ACC112 (cell line): ENCODE measurements at regions not wholly inside any gene's neighbourhood (a gene's known extent, or its start where the extent isn't known, plus 50 kb on each side); places are given as distances from the start of the nearest gene placed in this dataset.

ENCODE experiments used
- H2AFZ ChIP-seq: fragments of 200-600 bp; sonication (generic); one replicate; pipeline ENCODE4 v1.6.0; 2017; ENCODE audit warnings: antibody characterized with exemption, low read length; ENCODE audit not compliant: unreplicated experiment
- H3K27ac ChIP-seq: fragments of 200-600 bp; sonication (generic); 2 replicates; pipeline ENCODE4 v1.5.1; 2014; ENCODE audit warnings: low read depth, mild to moderate bottlenecking, antibody characterized with exemption, low read length, moderate library complexity
- H3K27me3 ChIP-seq: fragments of 200-600 bp; sonication (generic); 2 replicates; pipeline ENCODE4 v1.6.1; 2014; ENCODE audit warnings: mild to moderate bottlenecking, antibody characterized with exemption, low read length, moderate library complexity, mixed read lengths; ENCODE audit not compliant: insufficient read depth
- H3K36me3 ChIP-seq: fragments of 200-600 bp; sonication (generic); 2 replicates; pipeline ENCODE4 v1.6.1; 2016; ENCODE audit warnings: mild to moderate bottlenecking, antibody characterized with exemption, low read length, moderate library complexity, mixed read lengths; ENCODE audit not compliant: insufficient read depth
- H3K4me1 ChIP-seq: fragments of 200-600 bp; sonication (generic); one replicate; pipeline ENCODE4 v1.6.1; 2016; ENCODE audit warnings: low read length, mixed read lengths; ENCODE audit not compliant: insufficient read depth, unreplicated experiment, control insufficient read depth
- H3K4me3 ChIP-seq: fragments of 200-600 bp; sonication (generic); 2 replicates; pipeline ENCODE4 v1.5.1; 2014; ENCODE audit warnings: mild to moderate bottlenecking, low read depth, low read length
- H3K79me2 ChIP-seq: fragments of 200-600 bp; sonication (generic); one replicate; pipeline ENCODE4 v1.6.0; 2016; ENCODE audit warnings: low read length; ENCODE audit not compliant: control insufficient read depth, unreplicated experiment, insufficient read depth

DNA sequence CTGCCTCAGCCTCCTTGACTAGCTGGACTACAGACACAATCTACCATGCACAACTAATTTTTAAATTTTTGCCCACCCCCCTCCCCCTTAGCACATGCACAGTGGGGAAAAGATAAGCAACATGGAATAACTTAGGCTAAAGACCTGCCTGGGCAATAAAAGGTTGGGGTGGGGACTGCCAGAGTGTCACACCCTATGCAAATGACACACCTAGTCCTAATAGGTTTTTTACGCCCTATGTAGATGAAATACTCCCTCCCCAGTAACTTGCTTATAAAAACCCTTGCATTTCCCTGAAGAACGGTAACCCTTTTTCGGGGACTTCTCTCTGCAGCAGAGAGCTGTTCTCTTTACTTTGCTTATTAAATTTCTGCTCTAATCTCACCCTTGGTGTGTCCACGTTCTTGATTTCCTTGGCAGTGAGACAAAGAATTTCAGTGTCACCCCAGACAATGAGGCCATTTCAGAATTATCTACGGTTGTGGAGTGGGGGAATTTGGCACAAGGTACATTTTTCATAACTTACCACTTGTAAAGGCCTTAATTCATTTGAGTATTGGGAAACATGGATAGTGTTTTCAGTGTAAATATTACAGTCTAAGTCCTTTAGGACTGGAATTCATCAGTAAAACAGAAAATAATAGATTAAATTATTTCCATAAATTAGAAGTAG is 109.2 kb downstream of the NOL4 start:
- no peaks in the 10 kb centered on the region for H3K79me2 ChIP-seq
- H3K27me3 ChIP-seq: peaks cover 13% of the 10 kb centered on the region
- no peaks in the 10 kb centered on the region for H3K36me3 ChIP-seq
- no peak overlapping the region for H2AFZ ChIP-seq
- H3K4me1 ChIP-seq: peaks cover 5% of the 10 kb centered on the region
- no peak overlapping the region for H3K4me3 ChIP-seq
- H3K27ac ChIP-seq: no peak overlapping the region

DNA sequence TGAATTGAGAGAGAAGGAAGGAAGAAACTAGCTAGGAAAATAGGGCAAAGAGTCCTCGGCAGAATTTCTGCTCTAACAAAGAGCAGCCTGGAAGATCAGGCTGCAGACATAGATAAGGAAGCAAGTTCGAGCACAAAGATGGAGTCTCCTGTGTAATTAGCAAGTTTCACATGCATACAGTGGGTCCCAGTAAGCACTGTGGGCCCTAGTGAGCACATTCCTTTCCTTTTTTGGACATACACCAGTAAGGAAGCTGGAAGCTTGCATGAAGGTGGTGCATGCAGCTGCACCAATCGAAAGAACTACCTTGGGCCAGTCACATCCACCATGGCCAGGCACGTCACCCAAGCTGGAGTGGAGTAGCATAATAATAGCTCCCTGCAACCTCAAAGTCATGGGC is 109.7 kb downstream of the NOL4 start:
- H3K4me3 ChIP-seq: no peak overlapping the region
- H3K79me2 ChIP-seq: no peaks in the 10 kb centered on the region
- no peaks in the 10 kb centered on the region for H3K36me3 ChIP-seq
- no peak overlapping the region for H3K27ac ChIP-seq
- peaks cover 13% of the 10 kb centered on the region for H3K27me3 ChIP-seq
- no peak overlapping the region for H2AFZ ChIP-seq
- H3K4me1 ChIP-seq: no peaks in the 10 kb centered on the region

DNA sequence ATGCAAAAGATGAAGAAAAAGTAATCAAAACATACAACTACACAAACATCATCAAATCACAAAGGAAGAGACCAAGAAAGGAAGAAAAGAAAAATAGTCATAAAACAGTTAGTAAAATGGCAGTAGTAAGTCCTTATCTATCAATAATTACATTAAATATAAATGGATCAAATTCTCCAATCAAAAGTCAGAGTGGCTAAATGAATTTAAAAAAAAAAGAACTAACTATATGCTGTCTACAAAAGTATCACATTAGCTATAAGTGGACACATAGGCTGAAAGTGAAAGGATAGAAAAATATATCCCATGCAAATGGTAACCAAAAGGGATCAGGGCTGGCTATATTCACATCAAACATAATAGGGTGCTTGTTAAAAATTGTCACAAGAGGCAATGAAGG is 116.5 kb downstream of the NOL4 start:
- H3K36me3 ChIP-seq: no peaks in the 10 kb centered on the region
- H3K27ac ChIP-seq: no peak overlapping the region

DNA sequence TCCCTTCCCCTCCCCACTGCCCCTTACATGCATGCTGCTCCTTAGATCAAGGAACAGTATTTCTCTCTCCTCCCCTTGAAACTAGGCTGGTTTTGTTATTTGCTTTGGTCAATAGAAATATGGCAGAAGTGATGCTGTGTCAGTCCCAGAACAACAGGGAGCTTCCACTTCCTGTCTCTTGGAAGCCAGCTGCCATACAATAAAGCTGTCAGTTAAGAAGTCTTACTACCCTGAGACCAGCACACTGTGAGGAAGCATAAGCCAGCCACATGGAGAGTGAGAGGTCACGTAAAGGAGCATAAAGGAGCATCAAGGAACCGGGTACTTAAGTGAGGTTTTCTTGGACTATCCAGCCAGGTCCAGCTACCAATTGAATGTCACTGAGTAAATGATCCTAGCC is 126.6 kb downstream of the NOL4 start:
- Histone ChIP-seq H3K4me1 (no peaks in the 10 kb centered on the region), H3K4me3 (no peak overlapping the region), H2AFZ (no peak overlapping the region), H3K27me3 (peaks cover 5% of the 10 kb centered on the region; the same call in 1 of the 2 replicates), H3K27ac (no peak overlapping the region), H3K79me2 (no peaks in the 10 kb centered on the region), H3K36me3 (no peaks in the 10 kb centered on the region)

More for the DNA sequence above, 116.5 kb downstream of the NOL4 start:
- Histone ChIP-seq H3K4me3 (no peak overlapping the region), H3K79me2 (no peaks in the 10 kb centered on the region), H3K27me3 (0 out of 2 replicates have a peak, but pooled peaks cover 4% of the 10 kb centered on the region), H3K4me1 (no peaks in the 10 kb centered on the region), H2AFZ (no peak overlapping the region)

DNA sequence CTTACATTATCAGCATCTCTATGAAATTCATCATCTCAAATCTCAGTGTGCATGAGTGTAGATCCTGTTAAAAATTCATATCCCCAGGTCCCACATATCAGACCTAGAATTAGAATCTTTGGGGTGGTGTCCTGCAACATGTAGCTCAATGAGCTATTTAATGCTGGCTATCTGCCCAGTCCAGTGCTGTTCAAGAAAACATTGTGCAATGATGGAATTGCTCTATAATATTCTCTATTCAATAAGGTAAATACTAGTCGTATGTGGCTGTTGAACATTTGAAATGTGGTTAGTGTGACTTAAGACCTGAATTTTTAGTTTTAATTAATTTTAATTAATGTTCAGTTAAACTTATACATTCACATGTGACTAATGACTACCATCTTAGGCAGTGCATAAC is 127.4 kb downstream of the NOL4 start:
- H3K4me1 ChIP-seq: no peaks in the 10 kb centered on the region

DNA sequence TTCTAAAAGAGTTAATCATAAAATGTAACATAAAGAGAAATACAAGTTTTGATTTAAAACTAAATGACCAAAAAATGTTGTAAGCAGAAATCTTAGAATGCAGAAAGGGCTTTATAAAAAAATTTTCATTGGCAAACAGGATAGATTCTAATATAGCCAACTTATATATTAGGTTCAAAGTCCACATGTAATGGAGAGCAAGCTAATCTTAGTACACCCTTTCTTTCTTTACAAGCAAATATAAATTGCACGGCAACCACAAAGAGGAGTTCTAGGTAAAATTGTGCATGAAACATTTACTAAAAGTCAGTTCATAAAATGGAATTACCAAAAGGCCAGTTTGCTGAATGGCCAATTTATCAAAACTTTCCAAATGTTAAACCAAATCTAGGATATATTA is 130.6 kb downstream of the NOL4 start:
- Histone ChIP-seq H3K27ac (no peak overlapping the region), H2AFZ (no peak overlapping the region), H3K4me3 (no peak overlapping the region), H3K79me2 (no peaks in the 10 kb centered on the region), H3K36me3 (no peaks in the 10 kb centered on the region), H3K27me3 (peaks cover 8% of the 10 kb centered on the region; the same call in 1 of the 2 replicates), H3K4me1 (no peaks in the 10 kb centered on the region)

More for the DNA sequence above, 127.4 kb downstream of the NOL4 start:
- Histone ChIP-seq H3K27me3 (peaks cover 8% of the 10 kb centered on the region; the same call in 1 of the 2 replicates), H3K4me3 (no peak overlapping the region), H3K36me3 (no peaks in the 10 kb centered on the region), H3K79me2 (no peaks in the 10 kb centered on the region), H2AFZ (no peak overlapping the region), H3K27ac (no peak overlapping the region)

DNA sequence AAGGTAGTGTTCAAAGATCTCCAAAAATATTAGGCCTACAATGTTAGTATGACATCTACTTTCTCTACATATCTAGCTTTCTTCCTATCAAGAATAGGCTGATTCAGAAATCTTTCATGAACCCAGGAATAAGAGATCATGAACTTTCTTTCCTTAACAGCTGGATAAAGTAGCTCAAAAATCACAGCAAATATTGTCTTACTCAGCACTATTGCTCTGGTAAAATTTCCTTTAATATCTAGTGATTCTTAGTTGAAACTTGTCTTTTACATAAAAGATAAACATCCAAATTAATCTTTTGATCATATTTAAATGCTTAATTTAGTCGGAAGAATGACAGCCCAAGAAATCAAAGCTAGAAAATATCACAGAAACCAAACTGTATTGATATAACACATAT is 131.9 kb downstream of the NOL4 start:
- Histone ChIP-seq H3K27ac (no peak overlapping the region), H2AFZ (no peak overlapping the region), H3K4me3 (no peak overlapping the region), H3K79me2 (no peaks in the 10 kb centered on the region), H3K4me1 (no peaks in the 10 kb centered on the region), H3K36me3 (no peaks in the 10 kb centered on the region), H3K27me3 (peaks cover 8% of the 10 kb centered on the region; the same call in 1 of the 2 replicates)

DNA sequence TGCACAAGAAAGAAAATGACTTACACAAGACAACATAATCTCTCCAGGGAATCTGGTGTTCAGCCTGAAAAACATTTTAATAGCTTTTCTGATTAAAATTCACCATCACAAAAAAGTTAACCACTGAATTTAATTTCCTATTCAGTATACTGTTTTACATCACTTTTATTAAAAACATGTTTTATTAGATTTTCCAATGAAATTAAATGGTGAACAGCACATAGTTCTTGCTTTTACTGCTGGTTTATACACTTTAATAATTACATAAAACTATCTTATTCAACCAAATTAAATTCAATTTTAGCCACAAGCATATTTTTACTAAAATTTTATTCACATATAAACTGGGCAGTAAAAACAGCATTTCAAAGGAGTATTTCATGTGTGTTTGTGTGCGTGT is 138.3 kb downstream of the NOL4 start:
- Histone ChIP-seq H3K4me3 (no peak overlapping the region), H3K79me2 (no peaks in the 10 kb centered on the region), H3K4me1 (no peaks in the 10 kb centered on the region), H3K27ac (no peak overlapping the region), H2AFZ (no peak overlapping the region), H3K27me3 (peaks cover 3% of the 10 kb centered on the region; the same call in 1 of the 2 replicates), H3K36me3 (no peaks in the 10 kb centered on the region)

DNA sequence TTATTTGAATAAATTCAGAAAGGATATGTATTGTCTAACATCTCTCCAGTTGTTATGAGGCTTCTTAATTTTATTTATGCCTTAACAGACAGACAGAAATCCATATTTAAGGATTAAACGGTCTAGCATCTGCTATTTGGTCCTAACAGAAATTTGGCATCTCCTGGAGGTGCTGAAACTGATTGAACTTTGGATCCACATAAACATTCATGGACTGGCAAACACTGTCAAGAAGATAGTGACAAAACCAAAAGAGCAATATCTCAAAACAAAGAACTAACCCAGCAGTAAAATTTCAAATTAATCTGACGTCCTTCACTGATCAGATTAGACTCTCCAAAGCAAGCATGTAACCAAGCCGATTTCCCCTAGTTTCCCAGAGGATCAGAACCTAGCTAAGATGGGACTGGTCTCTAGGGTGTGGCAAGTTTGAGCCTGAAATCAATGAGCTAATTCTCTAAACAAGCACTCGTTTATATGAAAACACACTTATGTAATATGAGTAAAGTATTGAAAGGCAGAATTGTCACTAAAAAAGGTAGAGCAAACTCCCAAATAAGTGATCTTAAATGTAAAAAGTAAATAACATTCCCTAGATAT is 139.5 kb downstream of the NOL4 start:
- Histone ChIP-seq H3K36me3 (no peaks in the 10 kb centered on the region), H2AFZ (no peak overlapping the region), H3K4me3 (no peak overlapping the region), H3K4me1 (no peaks in the 10 kb centered on the region), H3K79me2 (no peaks in the 10 kb centered on the region), H3K27ac (no peak overlapping the region), H3K27me3 (peaks cover 3% of the 10 kb centered on the region; the same call in 1 of the 2 replicates)

DNA sequence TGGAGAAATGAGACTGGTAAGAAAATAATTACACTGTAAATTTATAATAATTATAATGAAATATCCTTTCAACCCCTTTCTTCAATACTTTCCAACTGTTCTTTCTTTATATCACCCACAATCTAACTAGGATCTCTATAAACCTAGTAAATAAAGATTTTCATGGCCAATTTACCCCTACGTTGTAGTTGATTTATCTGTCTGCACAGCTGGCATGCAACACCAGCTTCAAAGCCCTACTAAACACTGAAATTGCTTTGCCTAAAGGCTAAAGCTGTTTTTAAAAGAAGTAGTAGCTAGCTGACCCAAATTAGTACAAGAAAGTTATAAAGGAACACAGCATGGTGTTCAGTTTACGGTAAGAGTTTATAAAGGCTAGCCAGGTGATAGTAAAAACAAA is 140.1 kb downstream of the NOL4 start:
- Histone ChIP-seq H3K27me3 (peaks cover 3% of the 10 kb centered on the region; the same call in 1 of the 2 replicates), H3K4me3 (no peak overlapping the region), H3K79me2 (no peaks in the 10 kb centered on the region), H3K27ac (no peak overlapping the region), H2AFZ (no peak overlapping the region), H3K4me1 (no peaks in the 10 kb centered on the region), H3K36me3 (no peaks in the 10 kb centered on the region)

DNA sequence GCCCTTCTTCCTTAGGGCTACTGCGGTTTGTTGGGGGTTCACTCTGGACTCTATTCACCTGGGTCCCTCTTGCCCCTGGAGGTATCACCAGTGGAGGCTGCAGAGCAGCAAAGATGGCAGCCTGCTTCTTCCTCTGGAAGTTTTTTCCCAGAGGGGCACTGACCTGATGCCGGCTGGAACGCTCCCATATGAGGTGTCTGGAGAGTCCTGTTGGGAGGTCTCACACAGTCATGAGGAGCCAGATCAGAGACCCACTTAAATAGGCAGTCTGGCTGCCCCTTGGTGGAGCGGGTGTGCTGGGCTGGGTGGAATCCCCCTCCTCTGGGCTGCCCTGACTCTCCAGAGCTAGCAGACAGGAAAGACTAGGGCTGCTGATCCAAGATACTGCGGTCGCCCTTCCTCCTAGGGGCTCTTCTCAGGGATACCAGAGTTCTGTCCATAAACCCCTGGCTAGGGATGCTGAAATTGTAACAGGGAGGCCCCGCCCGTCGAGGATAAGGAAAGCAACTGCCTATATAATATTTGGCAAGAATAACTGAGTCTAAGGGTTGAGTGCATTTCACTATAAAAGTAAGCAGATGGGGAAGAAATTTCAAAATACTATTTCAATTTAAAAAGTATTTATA is 140.7 kb downstream of the NOL4 start:
- peaks cover 3% of the 10 kb centered on the region; the same call in 1 of the 2 replicates for H3K27me3 ChIP-seq
- H3K36me3 ChIP-seq: no peaks in the 10 kb centered on the region

More for the DNA sequence above, 140.7 kb downstream of the NOL4 start:
- Histone ChIP-seq H3K4me3 (no peak overlapping the region), H3K27ac (no peak overlapping the region), H3K4me1 (no peaks in the 10 kb centered on the region), H3K79me2 (no peaks in the 10 kb centered on the region), H2AFZ (no peak overlapping the region)
